ENCODE measurements at regions not wholly inside any gene's neighbourhood (a gene's known extent, or its start where the extent isn't known, plus 50 kb on each side); places are given as distances from the start of the nearest gene placed in this dataset.

DNA sequence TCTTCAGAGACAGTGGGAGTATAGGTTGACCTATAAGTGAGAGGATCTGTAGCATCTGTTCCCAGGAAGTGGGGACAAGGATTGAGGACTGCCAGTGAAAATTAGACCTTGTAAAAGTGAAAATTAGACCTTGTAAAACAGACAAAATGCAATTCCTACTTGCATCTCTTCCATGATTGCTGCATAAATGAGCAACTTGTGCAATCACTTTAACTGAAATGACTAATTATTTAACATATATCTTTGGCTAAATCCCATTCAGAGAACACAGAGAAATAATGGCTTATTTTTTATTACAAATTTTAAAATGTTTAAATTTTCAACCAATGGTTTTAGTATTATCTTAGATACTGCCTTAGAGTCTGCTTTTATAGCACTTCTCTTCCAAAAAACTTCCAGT lies 67.2 kb upstream of the NABP1 start:
- DNase-seq (ENCODE audit: low read depth in 2 of 2): no peak

- no peak for DNase-seq (ENCODE audit: low read depth in 2 of 2)
Observed at GRCh38 chr2:191611614-191612013, 66.3 kb upstream of the NABP1 start.

GRCh38 chr2:191612496-191612895 lies 65.4 kb upstream of the NABP1 start:
- peak; percentile 83 to 84 for DNase-seq (ENCODE audit: low read depth in 2 of 2)

- DNase-seq (ENCODE audit: low read depth in 2 of 2): no peak
Observed at GRCh38 chr2:191614759-191615158, 63.2 kb upstream of the NABP1 start.

GRCh38 chr2:191615596-191615995 lies 62.3 kb upstream of the NABP1 start:
- no peak for DNase-seq (ENCODE audit: low read depth in 2 of 2)

GRCh38 chr2:191617575-191617974 lies 60.4 kb upstream of the NABP1 start:
- no peak for DNase-seq (ENCODE audit: low read depth in 2 of 2)

- DNase-seq (ENCODE audit: low read depth in 2 of 2): no peak
Observed at GRCh38 chr2:191618046-191618780, 59.7 kb upstream of the NABP1 start.

DNA sequence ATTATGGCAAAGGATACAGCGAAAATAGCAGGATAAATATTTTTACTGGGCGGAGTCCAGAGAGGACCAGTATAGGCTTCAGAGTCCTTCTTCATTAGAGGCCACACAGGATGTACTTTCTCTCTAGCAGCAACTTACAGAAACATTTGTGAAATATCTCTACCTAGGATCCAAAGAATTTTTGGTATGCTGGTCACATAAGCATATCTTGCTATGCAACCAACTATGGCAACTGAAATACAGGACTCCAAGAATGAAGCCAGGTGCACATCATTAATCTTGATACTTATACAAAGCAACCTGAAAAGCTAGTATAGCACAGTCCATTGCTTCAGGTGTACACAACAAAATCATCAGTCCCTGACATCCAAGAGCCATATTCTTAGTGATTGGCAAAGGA lies 59.1 kb upstream of the NABP1 start:
- DNase-seq (ENCODE audit: low read depth in 2 of 2): no peak

GRCh38 chr2:191620144-191620543 lies 57.8 kb upstream of the NABP1 start:
- no peak for DNase-seq (ENCODE audit: low read depth in 2 of 2)

- DNase-seq (ENCODE audit: low read depth in 2 of 2): no peak
Observed at GRCh38 chr2:191622374-191623320, 55.3 kb upstream of the NABP1 start.

DNA sequence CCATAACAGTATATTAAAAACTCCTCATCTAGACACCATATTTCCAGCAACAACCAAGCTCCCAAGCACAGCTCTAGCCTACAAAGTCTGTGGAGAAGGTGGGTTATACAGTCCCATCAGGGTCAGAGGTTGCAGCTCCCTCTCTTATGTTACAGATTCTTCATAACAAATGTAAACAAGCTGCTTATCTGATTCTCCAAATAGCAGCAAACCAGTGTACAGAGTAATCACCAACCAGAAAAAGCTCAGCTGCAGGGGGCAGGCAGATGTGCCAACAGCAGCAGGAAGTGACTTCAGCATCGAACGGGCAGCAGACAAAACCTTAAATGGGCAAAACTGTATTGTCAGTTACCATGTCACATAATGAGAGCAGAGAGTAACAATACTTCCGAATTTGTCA lies 52.9 kb upstream of the NABP1 start:
- no peak for DNase-seq (ENCODE audit: low read depth in 2 of 2)

GRCh38 chr2:191625446-191625845 lies 52.5 kb upstream of the NABP1 start:
- no peak for DNase-seq (ENCODE audit: low read depth in 2 of 2)

DNA sequence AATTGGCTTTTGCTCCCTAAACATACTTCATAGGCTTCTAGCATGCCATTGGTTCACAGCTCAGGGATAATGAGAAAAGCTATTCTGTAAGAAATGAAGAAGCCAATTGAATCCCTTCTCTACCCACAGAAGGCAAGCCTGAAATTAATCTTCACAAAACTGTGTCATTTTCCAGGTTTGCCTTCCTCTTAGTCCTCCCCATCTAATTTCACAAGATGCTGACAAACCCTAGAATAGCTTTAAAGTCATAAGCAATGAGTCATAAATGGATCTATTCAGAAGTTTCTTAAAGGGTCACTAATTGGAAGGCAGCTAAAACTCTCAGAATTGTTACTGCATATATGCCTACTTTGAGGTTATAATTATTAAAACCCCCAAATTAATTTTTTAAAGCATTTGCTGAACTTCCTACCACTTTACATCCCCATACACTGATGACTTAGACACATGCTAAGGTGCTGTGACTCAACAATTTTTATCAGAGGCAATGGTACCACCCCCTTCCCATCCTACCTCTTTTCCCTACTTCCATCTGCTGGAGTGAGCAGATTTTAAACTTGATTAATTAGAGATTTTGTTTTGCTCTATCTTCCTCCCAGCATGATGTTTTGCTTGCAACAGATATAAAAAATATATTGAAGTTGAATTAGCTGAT lies 51.3 kb upstream of the NABP1 start:
- DNase-seq (ENCODE audit: low read depth in 2 of 2): peak; percentile 66 to 70

GRCh38 chr2:191627518-191627917 lies 50.4 kb upstream of the NABP1 start:
- no peak for DNase-seq (ENCODE audit: low read depth in 2 of 2)
